GM19463 (cell line): ENCODE measurements at regions not wholly inside any gene's neighbourhood (a gene's known extent, or its start where the extent isn't known, plus 50 kb on each side); places are given as distances from the start of the nearest gene placed in this dataset.

Experiments
- ATAC-seq: cut with Tn5 transposase; IDR thresholded peaks from one replicate; pipeline ENCODE4 v1.9.1; 2021; ENCODE audit warnings: mild to moderate bottlenecking, moderate library complexity; ENCODE audit not compliant: unreplicated experiment

DNA sequence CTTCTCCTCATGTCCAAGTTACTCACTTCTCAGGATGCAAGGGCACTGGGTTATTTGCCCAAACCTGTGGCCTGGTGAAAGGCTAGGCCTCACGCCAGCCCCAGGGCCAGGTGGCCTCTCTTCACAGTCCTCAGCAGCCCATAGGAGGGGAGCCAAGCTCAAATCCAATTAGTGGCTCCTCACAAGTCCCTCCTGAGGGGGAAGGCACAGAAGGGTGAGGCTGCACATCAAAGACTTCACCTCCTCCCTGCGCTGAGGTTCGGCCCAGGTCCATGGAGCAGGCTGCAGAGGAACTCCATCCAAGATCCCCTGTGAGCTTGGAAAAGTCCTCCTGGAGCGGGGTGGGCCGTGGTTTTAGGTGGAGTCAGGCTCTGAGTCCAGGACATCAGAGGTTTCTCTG lies 320.0 kb downstream of the FOXL1 start:
- ATAC-seq, result no peak

- ATAC-seq, result no peak
Observed at GRCh38 chr16:86899151-86899550, 320.8 kb downstream of the FOXL1 start.

- ATAC-seq, result no peak
Observed at GRCh38 chr16:86899757-86900156, 321.4 kb downstream of the FOXL1 start.

DNA sequence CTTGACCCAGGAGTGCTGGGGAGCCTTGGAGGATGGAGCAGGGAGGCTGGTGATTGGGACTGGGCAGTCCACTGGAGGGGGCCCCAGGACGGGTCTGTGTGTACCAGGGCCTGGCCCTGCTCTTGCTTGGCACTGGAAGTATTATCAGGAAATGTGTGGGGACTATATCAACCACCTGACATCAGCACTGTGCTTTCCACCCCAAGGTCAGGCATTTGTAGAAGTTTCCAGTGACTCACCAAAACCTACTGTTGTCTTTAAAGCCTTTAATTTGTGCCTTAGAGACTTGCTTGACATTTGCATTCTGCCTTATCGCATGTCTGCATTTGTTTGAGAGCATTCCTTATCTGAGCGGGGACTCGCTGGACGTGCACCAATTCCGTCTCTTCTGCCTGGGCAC lies 323.1 kb downstream of the FOXL1 start:
- ATAC-seq, result no peak

DNA sequence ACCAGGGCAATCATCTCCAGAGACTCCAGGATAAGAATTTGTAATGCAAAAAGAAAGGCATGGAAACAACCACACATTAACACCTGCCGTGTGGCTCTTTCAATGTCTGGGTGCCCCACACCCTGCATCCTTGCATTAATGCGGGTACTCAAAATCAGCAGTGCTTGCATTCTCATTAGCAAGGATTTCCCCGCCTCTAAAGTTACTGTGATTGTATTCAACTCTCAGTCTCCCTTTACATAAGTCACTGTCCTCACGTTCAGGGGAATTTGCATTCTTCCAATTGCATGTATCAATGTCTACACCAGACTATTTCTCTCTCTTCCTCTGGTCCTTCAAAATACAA lies 324.3 kb downstream of the FOXL1 start:
- no peak for ATAC-seq

DNA sequence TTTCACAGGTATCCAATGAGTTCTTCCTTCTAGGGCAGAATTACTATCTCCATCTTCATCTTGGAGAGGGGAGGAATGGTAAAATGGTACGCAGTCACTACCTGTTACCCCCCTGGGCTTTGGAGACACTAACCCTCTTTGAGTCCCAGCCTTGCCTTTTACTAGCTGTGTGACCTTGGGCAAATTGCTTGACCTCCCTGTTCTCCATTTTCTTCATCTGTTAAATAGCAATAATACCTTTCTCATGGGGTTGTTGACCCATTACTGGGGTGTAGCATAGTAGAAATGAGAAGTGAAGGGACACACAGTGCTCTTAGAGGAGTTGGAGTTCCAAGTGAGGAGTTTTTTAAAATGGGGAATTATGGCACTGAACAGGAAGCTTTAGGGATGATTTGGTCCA lies 324.7 kb downstream of the FOXL1 start:
- no peak for ATAC-seq

DNA sequence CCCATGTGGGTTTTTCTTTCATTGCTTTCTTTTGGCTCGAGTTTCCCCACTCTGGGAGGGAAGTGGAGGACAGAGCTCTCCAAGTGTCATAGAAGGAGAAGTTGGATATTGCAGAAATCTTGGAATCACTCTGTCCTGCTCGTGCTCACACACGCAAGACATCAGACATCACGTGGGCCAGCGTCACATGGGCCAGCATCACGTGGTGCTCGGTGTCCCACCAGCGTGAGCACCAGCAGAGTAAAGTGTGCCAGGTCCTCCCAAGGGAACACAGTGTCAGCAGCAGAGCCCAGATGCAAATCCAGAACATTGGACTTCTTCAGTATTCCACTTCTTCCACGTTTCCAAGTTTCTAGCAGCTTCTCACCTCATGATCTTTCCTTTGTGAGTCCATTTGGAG lies 327.0 kb downstream of the FOXL1 start:
- no peak for ATAC-seq

DNA sequence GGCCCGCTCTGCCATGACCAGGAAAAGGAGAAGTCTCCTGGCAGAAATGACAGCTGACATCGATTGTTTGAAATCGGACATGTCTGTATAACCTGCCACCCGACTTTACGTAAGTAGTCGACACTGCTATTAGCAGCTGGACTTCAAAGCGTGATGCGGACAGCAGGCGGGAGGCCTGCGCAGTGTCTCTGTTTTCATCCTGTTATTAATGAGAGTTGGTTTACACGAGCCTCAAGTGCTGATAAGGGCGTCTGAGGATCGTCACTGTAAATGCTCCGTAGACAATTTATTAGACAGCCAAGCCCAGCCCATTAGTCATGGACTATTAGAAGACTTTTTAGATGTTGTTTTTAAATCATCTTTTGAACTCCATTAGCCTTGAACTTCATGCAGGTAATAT lies 328.3 kb downstream of the FOXL1 start:
- ATAC-seq, result no peak

- ATAC-seq, result no peak
Observed at GRCh38 chr16:86909359-86910160, 331.2 kb downstream of the FOXL1 start.

DNA sequence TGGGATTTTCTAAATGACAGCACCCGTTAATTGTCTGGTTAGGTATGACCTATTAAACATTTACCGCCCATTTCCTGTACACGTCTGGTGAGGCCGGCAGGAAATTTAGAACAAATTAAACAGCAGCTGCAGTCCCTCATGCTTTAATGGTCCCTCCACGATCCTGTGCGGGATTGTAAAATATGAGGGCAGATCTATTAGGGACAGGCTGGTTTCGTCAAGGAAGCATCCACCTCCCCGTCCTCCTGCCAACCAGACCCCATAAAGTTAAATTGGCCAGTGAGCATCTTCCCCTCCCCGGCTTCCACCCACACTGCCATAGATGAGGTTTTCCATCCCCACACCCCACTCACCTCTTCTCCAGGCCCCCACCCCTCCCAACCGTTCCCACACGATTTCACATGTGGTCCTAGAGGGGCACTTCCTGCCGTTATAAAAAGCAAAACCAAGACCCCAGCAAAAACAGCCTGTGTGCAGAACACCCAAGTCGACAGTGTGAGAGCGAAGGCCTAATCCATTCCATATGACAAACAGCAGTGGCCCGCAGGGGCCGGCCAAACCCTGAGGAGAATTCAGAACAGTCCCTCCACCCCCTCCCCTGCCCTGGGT lies 331.9 kb downstream of the FOXL1 start:
- no peak for ATAC-seq

DNA sequence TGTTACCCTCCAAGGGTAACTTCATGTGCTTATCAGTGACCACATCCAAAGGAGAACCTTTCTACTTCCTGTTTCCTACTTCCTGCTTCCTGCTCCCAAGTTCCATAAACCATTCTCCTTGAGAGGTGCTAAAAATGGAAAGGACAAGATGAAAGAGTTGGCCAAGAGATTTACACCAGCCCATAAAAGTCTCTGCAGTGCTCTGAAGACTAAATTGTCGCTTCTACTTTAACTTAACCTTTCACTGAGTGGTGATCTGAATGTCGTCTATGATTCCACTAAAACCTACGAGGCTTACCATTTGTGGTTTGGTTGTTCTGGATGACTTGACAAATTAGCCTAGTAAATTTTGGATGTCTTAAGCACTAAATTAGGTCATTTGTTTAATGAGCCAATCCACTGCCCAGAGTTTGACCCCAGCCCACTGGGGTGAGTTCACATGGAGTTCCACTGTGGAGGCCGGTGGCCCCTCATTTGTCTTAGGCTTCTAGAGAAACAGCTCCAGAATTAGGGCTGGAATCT lies 333.1 kb downstream of the FOXL1 start:
- no peak for ATAC-seq

DNA sequence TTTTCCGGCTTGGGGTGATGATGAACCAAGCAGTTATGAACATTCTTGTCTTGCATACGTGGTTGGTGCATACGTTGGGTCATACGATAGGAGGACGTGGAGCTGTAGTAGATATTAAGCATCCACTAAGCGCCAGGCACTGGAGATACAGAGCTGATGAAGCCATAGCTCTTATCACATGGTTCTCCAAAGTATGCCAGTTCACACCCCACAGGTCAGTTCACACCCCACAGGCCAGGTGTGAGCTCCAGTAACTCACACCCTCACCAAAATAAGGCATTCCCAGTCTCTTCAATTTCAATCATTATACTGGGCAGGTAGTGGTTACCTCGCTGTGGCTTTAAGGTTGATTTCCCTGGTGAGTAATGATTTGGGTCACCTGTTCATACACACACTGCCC lies 335.5 kb downstream of the FOXL1 start:
- no peak for ATAC-seq

GRCh38 chr16:86914876-86915717 lies 336.7 kb downstream of the FOXL1 start:
- no peak for ATAC-seq

GRCh38 chr16:86917471-86918365 lies 339.4 kb downstream of the FOXL1 start:
- ATAC-seq, result no peak

DNA sequence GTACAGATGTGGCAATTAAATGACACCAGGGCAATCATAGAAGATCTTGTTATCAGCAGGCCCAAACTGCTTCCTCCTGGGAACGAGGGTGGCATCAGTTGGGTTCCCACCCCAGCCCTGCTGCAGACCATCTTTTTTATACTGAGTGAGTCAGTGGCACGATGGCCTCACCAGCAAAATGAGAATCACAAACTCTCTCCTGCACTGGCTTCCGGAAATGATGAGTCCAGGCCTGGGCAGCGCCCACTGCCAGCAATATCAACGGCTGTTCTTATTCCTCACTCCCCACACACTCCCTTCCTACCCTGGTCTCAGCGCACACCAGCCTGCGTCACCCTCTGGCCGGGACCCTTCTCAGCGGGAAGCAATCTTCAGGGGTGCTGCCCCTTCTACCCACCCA lies 340.3 kb downstream of the FOXL1 start:
- no peak for ATAC-seq

- no peak for ATAC-seq
Observed at GRCh38 chr16:86919078-86919477, 340.7 kb downstream of the FOXL1 start.

GRCh38 chr16:86919578-86920305 lies 341.4 kb downstream of the FOXL1 start:
- no peak for ATAC-seq

GRCh38 chr16:86921289-86921688 lies 342.9 kb downstream of the FOXL1 start:
- no peak for ATAC-seq

- ATAC-seq, result no peak
Observed at GRCh38 chr16:86922311-86922710, 344.0 kb downstream of the FOXL1 start.

GRCh38 chr16:86923656-86924055 lies 345.3 kb downstream of the FOXL1 start:
- no peak for ATAC-seq
